ENCODE measurements at regions not wholly inside any gene's neighbourhood (a gene's known extent, or its start where the extent isn't known, plus 50 kb on each side); places are given as distances from the start of the nearest gene placed in this dataset.
A peak's percentile ranks its signal among the peaks of the same experiment; 100 is the strongest.

DNA sequence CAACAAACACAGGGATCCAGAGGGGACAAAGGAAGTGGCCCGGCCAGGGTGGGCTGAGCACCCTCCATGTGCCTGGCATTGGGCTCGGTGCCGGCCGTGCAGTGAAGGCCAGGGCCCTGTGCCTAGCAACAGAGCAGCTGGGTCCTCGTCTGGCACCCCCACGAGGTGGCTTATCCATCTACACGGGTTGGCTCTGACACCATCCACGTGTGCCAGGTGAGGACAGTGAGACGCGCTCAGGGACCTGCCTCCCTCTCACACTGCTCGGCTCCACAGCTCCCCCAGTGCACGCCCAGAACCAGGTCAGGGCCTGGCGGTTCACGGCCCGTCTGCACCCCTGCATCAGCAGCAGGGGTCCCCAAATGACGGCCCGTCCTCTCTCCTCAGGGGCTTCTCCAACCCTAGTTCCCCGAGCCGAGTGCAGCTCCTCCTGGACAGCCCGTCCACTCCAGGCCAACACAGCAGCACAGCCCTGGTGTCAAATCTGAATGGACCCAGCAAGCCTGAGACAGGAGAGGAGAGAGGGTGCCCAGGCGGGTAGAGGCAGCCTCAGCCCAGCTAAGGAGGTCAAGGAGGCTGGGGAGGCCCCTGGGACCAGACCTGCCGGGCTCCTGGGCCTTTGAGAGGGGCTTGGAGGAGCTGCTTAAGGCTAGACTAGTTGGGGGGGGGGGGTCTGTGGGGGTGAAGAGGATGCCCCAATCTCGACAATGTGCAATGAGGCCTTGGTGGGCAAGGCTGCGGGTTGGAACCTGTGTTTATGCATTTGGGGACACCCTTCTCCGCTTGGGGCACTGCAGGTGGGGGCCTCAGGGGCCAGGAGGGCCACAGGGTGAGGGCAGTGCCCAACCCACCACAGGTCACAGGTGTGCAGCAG, 113.6 kb downstream of the FAM53A start:
- no peak for TF ChIP-seq POLR2A (IDR thresholded peaks at IDR 0.05)
- TF ChIP-seq CTCF (IDR thresholded peaks at IDR 0.05), result no peak
- no peaks in the 10 kb centered on the region for H3K9me3 ChIP-seq
- H3K27me3 ChIP-seq, result no peaks in the 10 kb centered on the region
- H3K4me3 ChIP-seq, result no peak overlapping the region
- no peak for DNase-seq
- H3K36me3 ChIP-seq, result no peaks in the 10 kb centered on the region
- no peak overlapping the region for H3K27ac ChIP-seq
- no peaks in the 10 kb centered on the region for H3K4me1 ChIP-seq

DNA sequence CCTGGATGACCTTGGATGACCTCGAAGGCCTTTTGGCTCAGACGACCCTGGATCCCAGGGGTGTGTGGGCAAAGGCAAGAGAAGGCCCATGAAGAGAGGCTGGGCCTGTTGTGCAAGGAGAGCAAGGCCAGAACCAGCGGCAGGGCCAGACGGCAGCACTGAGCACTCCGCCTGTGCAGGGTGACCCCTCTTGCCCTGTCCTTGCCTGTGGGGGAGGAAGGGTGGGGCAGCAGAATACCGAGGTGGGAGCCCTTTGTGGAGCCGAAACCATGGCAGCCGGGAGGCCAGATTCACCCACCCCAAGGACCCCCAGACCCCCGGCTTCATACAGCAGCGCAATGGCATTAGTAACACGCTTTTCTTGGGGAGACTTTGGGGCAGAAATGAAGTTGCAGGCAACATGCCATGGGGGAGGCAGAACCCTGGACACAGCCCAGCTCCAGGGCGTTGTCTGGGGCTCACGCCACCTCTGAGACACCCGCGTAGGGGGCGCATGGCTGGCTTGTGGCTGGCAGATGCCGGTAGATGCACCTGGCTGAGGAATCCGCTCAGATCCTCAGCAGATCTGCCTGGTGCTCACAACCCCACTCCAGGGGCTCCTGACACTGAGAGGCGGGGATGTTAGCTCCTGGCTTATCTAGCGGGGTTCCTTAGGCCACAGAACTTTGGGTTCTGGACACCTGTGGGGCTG, 114.5 kb downstream of the FAM53A start:
- no peaks in the 10 kb centered on the region for H3K4me1 ChIP-seq
- no peak overlapping the region for H3K27ac ChIP-seq
- no peak overlapping the region for H3K4me3 ChIP-seq
- TF ChIP-seq CTCF (IDR thresholded peaks at IDR 0.05), result no peak
- TF ChIP-seq POLR2A (IDR thresholded peaks at IDR 0.05), result no peak
- no peaks in the 10 kb centered on the region for H3K27me3 ChIP-seq
- no peaks in the 10 kb centered on the region for H3K9me3 ChIP-seq
- no peaks in the 10 kb centered on the region for H3K36me3 ChIP-seq
- no peak for DNase-seq

- no peaks in the 10 kb centered on the region for H3K4me1 ChIP-seq
- H3K36me3 ChIP-seq, result no peaks in the 10 kb centered on the region
- H3K27ac ChIP-seq, result no peak overlapping the region
- no peak for DNase-seq
- H3K27me3 ChIP-seq, result no peaks in the 10 kb centered on the region
- TF ChIP-seq CTCF (IDR thresholded peaks at IDR 0.05) (no peak), POLR2A (IDR thresholded peaks at IDR 0.05) (no peak)
- H3K9me3 ChIP-seq, result no peaks in the 10 kb centered on the region
- peak overlapping the region in 1 of 4 donors; percentile 11 for H3K4me3 ChIP-seq
Observed at GRCh38 chr4:1568855-1569460, 115.2 kb downstream of the FAM53A start.

DNA sequence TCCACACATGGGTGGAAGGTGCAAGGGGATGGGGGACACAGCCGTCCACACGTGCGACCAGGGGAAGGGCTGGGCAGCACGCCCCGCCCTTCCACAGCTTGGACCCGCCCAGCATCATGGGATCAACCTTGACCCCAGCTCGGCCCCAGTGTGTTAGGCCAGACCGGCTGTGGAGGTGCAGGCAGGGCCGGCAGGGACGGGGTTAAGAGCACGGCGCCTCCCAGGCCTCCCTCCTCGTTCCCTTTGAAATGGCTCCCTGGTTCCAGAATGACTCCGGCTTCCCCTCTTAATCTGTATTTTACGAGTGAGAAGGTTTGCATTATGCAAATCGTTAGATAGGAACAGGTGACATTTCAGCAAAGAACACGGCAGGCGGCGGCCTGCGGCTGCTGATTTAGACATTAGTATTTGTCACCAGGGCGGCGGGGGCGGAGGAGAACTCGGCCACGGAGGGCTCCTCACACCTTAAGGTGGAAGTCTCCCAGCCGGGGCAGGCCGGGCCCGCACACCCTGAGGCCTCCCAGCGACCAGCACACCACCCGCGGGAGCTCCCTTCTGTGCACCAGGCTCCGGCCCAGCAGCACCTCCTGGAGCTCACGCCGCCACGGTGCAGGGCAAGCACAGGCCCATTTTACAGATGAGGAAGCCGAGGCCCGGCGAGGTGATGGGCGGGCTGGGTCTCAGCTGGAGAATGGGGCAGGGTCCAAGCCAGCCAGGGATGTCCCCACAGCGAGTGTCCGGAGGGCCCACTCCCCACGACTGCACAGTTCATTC, 116.1 kb downstream of the FAM53A start:
- Histone ChIP-seq H3K36me3 (no peaks in the 10 kb centered on the region), H3K4me3 (no peak overlapping the region), H3K9me3 (no peaks in the 10 kb centered on the region), H3K27me3 (no peaks in the 10 kb centered on the region), H3K4me1 (no peaks in the 10 kb centered on the region), H3K27ac (no peak overlapping the region)
- no peak for DNase-seq
- no peak for TF ChIP-seq POLR2A (IDR thresholded peaks at IDR 0.05)
- no peak for TF ChIP-seq CTCF (IDR thresholded peaks at IDR 0.05)

DNA sequence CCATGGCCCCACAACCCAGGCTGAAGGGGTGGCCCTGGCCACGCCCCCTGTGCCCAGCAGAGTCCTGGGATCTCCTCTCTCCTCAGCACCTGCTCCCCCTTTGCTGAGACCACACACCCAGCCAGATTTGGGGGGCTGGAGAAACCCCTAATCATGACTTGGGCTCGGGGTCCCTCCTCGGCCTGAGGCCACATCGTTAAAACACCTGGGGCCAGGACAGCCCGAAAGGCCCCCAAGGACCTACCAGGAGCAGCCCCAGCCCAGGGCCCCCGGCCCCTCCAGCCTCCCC, 116.7 kb downstream of the FAM53A start:
- no peak for TF ChIP-seq POLR2A (IDR thresholded peaks at IDR 0.05)
- TF ChIP-seq CTCF (IDR thresholded peaks at IDR 0.05), result no peak

More for the DNA sequence above, 116.7 kb downstream of the FAM53A start:
- H3K27ac ChIP-seq, result no peak overlapping the region
- no peaks in the 10 kb centered on the region for H3K9me3 ChIP-seq
- no peaks in the 10 kb centered on the region for H3K27me3 ChIP-seq
- no peaks in the 10 kb centered on the region for H3K4me1 ChIP-seq
- H3K4me3 ChIP-seq, result no peak overlapping the region
- no peak for DNase-seq
- H3K36me3 ChIP-seq, result no peaks in the 10 kb centered on the region

Measured in Peyer's patch (tissue), 4 donors.